NCI-H128 (cell line): ENCODE measurements at regions not wholly inside any gene's neighbourhood (a gene's known extent, or its start where the extent isn't known, plus 50 kb on each side); places are given as distances from the start of the nearest gene placed in this dataset.

Experiments used
- DNase-seq: peaks from one replicate; lab custom pipeline; 2025; ENCODE audit not compliant: unreplicated experiment; lab: John Stamatoyannopoulos, UW

DNA sequence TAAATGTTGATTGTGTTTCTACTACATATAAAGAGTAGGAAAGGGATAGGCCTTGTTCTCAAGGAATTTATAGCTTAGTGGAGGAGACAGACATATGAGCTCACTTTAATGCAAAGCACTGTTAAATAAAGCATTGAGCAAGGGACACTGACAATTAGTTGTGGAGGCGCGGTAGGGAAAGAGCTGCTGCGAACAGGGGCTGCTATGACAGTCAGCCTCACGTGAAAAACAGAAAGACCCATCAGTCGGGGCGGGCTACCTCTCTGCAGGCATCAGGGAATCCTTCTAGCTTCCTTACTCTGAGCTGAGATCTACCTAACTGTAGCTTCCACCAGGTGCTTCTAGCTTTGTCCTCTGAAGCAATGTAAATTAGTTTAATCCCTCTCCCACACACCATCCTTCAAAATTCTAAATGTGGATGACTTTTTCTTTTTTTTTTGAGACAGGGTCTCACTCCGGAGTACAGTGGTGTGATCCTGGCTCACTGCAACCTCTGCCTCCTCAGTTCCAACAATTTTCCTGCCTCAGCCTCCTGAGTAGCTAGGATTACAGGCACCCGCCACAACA, 129.9 kb upstream of the ZFHX3 start:
- no peak for DNase-seq

GRCh38 chr16:73176577-73177013, 128.7 kb upstream of the ZFHX3 start:
- DNase-seq = no peak

DNA sequence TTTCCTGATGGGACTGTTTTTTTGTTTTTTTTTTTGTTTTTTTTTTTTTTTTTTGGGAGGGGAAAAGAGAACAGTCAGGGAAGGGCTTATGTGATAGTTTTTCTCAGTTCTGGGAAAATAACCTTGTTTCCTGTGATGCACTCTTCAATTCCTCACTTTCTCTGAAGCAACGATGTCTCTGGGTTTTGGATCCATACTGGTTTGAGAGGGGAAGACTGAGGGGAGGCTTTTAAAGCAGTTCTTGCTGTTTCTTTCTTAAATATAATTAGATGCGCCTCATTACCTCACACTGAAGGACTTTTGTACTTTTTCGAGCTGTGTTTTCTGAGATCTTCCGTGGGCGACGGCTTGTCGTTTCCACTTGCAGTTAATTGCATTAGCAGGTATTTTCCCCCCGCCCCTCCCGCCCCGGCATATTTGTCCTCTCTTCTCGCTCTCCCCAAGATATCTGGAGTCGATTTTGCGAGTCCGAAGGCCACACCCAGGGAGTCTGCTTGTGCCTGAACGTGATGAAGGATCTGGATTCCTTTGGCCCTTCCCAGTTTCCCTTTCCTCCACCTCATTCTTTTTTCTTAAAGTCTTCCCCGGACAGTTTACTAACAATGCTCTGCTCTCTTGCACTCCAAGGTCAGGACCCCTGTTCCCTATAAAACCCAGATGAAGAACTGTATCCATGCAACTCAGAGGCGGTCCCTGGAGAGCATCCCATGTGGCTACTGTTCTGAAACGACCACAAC, 125.2 kb upstream of the ZFHX3 start:
- DNase-seq = no peak

DNA sequence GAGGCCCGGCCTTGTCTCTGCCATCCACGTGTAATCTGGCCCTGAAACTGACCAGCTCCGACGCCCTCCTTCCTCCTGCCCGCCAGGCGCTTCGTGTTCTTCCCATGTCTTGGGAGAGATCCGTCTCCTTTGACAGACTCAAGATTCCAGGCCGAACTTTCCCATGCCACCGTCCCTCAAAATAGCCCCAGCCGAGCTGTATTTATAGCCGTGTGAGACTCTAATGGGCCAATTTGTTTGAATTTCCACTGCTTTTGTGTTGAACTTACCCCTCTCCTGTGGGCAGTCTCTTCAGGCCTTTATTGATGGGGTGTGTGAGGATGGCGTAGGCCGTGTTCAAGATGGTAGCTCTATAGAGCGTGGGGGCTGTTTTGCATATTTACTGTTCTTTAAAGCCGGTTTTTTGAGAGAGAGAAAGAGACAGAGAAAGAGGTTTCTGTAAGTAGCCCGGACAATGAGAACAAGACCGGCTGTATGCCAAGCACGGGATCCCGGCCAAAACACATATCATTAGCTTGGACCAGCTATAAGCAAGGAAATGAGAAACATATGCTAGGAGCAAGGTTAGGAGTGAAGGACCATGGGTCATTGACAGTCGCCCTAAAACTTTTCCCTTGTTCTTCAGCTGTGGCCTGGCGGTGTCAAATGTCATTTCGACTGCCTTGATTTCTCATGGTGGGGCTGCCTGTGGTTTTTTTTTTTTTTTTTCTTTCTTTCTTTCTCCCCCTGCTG, 124.5 kb upstream of the ZFHX3 start:
- DNase-seq = no peak

- DNase-seq = no peak
Measured at GRCh38 chr16:73171901-73172240, 123.9 kb upstream of the ZFHX3 start.

DNA sequence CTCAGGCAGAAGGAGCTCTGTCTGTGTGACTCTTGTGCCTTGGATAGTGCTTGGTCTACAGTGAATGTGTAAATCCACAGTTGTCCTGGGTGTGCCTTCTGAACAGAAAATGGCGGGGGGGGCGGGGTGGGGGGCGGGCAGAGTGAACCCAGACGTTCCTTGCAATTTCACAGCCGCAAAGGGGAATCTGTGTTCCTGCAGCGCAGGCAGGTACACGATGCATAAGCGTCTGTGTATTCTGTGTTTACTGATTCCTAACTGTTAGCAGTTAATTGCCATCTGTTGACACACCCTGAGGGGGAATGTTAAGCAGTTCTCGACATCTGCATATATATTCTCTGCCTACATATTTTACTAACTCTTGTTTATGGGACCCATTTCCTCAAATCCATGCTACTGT, 123.5 kb upstream of the ZFHX3 start:
- no peak for DNase-seq

GRCh38 chr16:73170612-73171038, 122.7 kb upstream of the ZFHX3 start:
- no peak for DNase-seq

DNA sequence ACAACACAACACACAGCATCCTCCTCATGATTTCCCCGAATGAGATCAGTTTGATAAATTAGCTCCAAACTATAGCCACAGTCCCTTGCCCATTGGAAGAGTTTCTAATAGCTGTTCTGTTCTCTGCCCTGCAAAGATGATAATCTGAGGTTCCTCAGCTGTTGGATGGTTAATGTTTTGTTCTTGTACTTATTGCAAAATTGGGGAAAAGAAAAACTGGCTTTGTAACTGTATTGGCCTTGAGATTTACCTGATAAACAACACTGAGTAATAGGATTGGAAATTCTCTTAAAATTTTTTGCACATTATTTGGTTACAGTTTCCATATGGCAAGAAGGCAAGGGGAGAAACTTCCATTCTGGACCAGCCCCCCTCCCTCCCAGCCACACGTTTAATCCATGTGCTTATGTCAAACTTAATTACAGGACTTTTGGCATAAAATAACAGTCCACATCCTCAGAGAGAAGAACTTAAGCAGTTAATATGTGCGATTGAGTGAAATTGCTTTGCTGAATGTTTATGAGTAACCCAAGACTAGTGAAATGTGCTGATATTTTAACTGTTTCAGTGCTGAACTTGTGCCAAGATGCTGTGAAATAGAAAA, 119.1 kb upstream of the ZFHX3 start:
- no peak for DNase-seq

GRCh38 chr16:73166441-73166851, 118.5 kb upstream of the ZFHX3 start:
- DNase-seq = no peak

GRCh38 chr16:73163238-73163815, 115.4 kb upstream of the ZFHX3 start:
- no peak for DNase-seq

- DNase-seq = no peak
Measured at GRCh38 chr16:73161977-73162376, 114.0 kb upstream of the ZFHX3 start.

GRCh38 chr16:73159296-73159695, 111.4 kb upstream of the ZFHX3 start:
- DNase-seq = no peak

- DNase-seq = no peak
Measured at GRCh38 chr16:73157861-73158260, 109.9 kb upstream of the ZFHX3 start.

DNA sequence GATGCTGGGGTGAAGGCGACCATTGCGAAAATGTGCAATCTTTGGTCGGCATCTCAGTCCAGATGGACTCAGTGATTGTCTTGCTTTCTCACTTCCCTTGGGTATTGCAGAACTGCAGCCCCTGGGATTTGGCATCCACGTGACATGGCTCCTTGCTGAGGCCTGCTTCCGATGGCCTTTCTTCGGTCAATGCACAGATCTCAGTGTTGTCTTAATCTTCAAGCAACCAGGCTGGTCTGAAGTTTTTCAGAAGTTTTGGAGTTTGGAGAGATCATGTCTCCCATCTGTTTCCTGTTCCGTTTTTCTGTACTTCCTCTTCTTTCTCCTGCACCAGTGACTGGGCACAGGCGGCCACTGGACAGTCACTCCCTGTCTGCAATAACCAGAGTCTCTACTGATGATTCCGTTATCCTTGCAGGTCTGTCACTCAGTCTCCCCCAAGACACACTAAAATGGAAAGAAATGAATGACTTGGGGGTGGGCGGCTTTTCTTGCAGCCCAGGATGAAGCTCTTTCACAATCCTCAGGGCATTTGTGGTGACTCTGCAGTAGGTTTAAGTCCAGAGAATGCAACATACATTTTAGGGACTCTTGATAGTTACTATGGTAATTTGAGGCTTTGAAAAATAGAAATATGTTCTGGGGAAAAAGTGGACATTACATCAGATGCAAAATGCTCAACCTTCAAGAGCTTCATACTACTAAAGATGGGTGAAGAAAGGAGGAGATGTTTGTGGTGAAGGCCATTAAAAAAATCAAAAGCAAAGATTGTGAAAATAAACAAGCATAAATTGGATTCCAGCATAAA, 106.3 kb upstream of the ZFHX3 start:
- no peak for DNase-seq

- DNase-seq = no peak
Measured at GRCh38 chr16:73152386-73153125, 104.6 kb upstream of the ZFHX3 start.

- no peak for DNase-seq
Measured at GRCh38 chr16:73151941-73152340, 104.0 kb upstream of the ZFHX3 start.

DNA sequence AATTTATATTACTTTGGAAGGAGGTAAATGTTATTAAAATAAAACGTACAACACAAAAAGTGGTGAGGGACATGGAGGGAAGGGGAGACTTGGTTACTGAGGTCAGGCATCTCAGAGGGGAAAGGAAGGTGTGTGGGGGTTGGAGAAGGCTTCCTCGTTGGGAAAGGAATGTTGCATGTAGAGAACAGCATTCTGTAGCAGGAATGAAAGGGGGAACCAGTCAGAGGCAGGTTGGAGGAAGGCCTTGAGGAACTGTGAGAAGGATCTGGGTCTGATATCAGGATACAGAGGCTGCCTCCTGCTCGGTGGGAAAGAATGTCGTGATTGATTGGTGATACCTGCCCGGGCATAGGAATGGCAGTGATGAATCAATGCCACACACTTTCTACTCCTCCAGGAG, 103.3 kb upstream of the ZFHX3 start:
- no peak for DNase-seq

- no peak for DNase-seq
Measured at GRCh38 chr16:73150786-73151185, 102.9 kb upstream of the ZFHX3 start.

- DNase-seq = no peak
Measured at GRCh38 chr16:73149334-73149733, 101.4 kb upstream of the ZFHX3 start.

- DNase-seq = no peak
Measured at GRCh38 chr16:73147958-73148357, 100.0 kb upstream of the ZFHX3 start.
